SU-DHL-6 (cell line): ENCODE measurements at regions not wholly inside any gene's neighbourhood (a gene's known extent, or its start where the extent isn't known, plus 50 kb on each side); places are given as distances from the start of the nearest gene placed in this dataset.

Experiments
- H2AFZ ChIP-seq: fragments of 200-600 bp; sonication (generic); 2 replicates; pipeline ENCODE4 v1.6.1; 2014; ENCODE audit warnings: low read depth, mild to moderate bottlenecking, moderate library complexity, mixed read lengths, antibody characterized with exemption, low read length; ENCODE audit not compliant: severe bottlenecking
- H3F3A ChIP-seq: fragments of 200-600 bp; shearing (Covaris generic); 2 replicates; pipeline ENCODE4 v1.6.0; 2016; ENCODE audit warnings: antibody characterized with exemption, mild to moderate bottlenecking; ENCODE audit not compliant: insufficient read depth
- H3K27ac ChIP-seq: fragments of 200-600 bp; sonication (generic); 2 replicates; pipeline ENCODE4 v1.5.1; 2016; ENCODE audit warnings: low read depth, mild to moderate bottlenecking, low read length, moderate library complexity, mixed read lengths
- H3K27me3 ChIP-seq: fragments of 200-600 bp; sonication (generic), shearing (Covaris generic); 2 replicates; pipeline ENCODE4 v1.6.0; 2014; ENCODE audit warnings: mild to moderate bottlenecking, low read length
- H3K36me3 ChIP-seq: fragments of 200-600 bp; sonication (generic); 2 replicates; pipeline ENCODE4 v1.6.1; 2014; ENCODE audit warnings: mild to moderate bottlenecking, low read length, mixed read lengths
- H3K4me2 ChIP-seq: fragments of 300-600, 200-600 bp; shearing (Covaris generic), sonication (generic); 2 replicates; pipeline ENCODE4 v1.6.0; 2014; ENCODE audit warnings: low read length, low read depth, mild to moderate bottlenecking; ENCODE audit not compliant: poor library complexity, severe bottlenecking
- H3K4me3 ChIP-seq: fragments of 200-600 bp; sonication (generic); 2 replicates; pipeline ENCODE4 v1.5.1; 2014; ENCODE audit warnings: antibody characterized with exemption, low read length, mild to moderate bottlenecking, mixed read lengths; ENCODE audit not compliant: insufficient read depth, poor library complexity, severe bottlenecking
- H3K79me2 ChIP-seq: fragments of 200-600 bp; sonication (generic); 2 replicates; pipeline ENCODE4 v1.6.1; 2014; ENCODE audit warnings: mild to moderate bottlenecking, low read length, moderate library complexity; ENCODE audit not compliant: insufficient read depth
- H3K9ac ChIP-seq: fragments of 200-600 bp; sonication (generic); 2 replicates; pipeline ENCODE4 v1.7.0; 2014; ENCODE audit warnings: mild to moderate bottlenecking, low read length
- H3K9me2 ChIP-seq: fragments of 200-600 bp; sonication (generic); replicated peaks from 2 replicates; pipeline ENCODE4 v1.6.1; 2014; ENCODE audit warnings: low read length; ENCODE audit not compliant: insufficient read depth
- H3K9me3 ChIP-seq: fragments of 200-600 bp; sonication (generic); 2 replicates; pipeline ENCODE4 v1.6.1; 2014; ENCODE audit warnings: low read length, mixed read lengths; ENCODE audit not compliant: insufficient read depth
- H4K20me1 ChIP-seq: fragments of 200-600 bp; sonication (generic); 2 replicates; pipeline ENCODE4 v1.6.1; 2014; ENCODE audit warnings: low read depth, mild to moderate bottlenecking, antibody characterized with exemption, low read length, moderate library complexity, mixed read lengths
- CTCF ChIP-seq: fragments of 200-600 bp; sonication (generic); IDR thresholded peaks from one replicate; pipeline ENCODE4 v1.5.1; 2017; ENCODE audit warnings: antibody characterized with exemption, mild to moderate bottlenecking, low read length, moderate library complexity; ENCODE audit not compliant: insufficient read depth, poor library complexity, severe bottlenecking
- EZH2phosphoT487 ChIP-seq: fragments of 200-600 bp; sonication (generic), shearing (Covaris generic); conservative IDR thresholded peaks from 2 replicates; pipeline ENCODE4 v1.6.1; 2018; ENCODE audit warnings: mild to moderate bottlenecking, antibody characterized with exemption, low read length, moderate library complexity, mixed read lengths

DNA sequence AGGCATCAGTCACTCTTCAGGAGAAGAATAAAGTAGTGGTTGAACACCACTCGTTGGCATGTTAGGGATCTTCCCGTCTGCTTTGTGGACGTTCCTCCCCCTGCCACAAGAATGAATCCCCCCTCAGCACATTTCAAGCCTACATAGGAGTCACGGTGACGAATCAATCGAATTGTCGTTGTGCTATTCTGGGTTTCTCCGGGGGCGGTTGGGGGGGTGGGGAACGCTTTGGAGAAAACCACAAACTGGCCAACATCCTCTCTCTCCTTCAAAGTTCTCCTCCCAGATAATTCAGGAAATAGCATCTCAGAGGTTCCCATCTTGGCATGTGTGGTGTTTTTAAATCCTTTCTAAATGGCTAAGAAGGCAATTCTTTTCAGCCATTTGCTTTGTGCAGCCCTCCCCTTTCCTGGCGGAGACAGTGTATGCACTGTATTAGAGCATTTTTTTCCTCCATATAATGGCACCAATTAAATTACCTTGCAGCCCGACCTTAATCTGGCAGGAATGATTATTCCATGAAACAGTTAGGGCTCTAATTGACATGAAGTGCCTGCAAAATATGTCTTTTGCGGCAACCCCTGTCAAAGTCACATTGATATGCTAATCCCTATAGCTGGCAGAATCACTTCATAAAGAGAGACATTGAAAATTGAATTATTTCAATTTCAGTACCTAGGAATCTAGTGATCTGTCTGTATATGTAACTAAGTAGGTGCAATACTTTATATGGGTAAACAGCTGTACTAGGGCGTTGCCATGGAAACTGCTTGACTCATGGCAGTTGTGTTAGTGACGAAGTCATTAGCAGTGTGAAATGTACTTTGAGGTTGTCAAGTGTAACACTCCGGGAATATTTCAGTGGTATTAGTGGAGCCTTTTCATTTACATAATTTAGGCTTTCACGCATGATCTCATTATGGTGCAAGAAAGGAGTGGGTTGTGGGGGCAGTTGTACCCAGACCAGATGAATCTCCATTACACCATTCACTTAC, 323.4 kb upstream of the SLC14A2 start:
- TF ChIP-seq EZH2phosphoT487 = no peak
- TF ChIP-seq CTCF = no peak
- Histone ChIP-seq H3K4me3 (no peak overlapping the region), H3K4me2 (no peak overlapping the region)

GRCh38 chr18:45295388-45295787, 319.9 kb upstream of the SLC14A2 start:
- Histone ChIP-seq H3K79me2 (no peaks in the 10 kb centered on the region), H3K36me3 (no peaks in the 10 kb centered on the region)

More for the DNA sequence above, 323.4 kb upstream of the SLC14A2 start:
- Histone ChIP-seq H3F3A (no peaks in the 10 kb centered on the region), H4K20me1 (no peaks in the 10 kb centered on the region), H3K9me2 (no peaks in the 10 kb centered on the region), H3K9me3 (no peaks in the 10 kb centered on the region), H2AFZ (no peak overlapping the region), H3K9ac (no peak overlapping the region), H3K36me3 (no peaks in the 10 kb centered on the region), H3K27ac (no peak overlapping the region), H3K79me2 (no peaks in the 10 kb centered on the region), H3K27me3 (no peaks in the 10 kb centered on the region; the same call in 1 of the 2 replicates)

GRCh38 chr18:45298986-45299385, 316.3 kb upstream of the SLC14A2 start:
- no peak overlapping the region for H2AFZ ChIP-seq
- no peaks in the 10 kb centered on the region for H4K20me1 ChIP-seq
- no peak overlapping the region for H3K4me2 ChIP-seq
- H3K36me3 ChIP-seq = no peaks in the 10 kb centered on the region
- no peak overlapping the region for H3K9ac ChIP-seq
- H3K27ac ChIP-seq = no peak overlapping the region
- H3K9me3 ChIP-seq = no peaks in the 10 kb centered on the region
- no peak for TF ChIP-seq CTCF
- no peak for TF ChIP-seq EZH2phosphoT487
- no peaks in the 10 kb centered on the region for H3K9me2 ChIP-seq
- H3K79me2 ChIP-seq = no peaks in the 10 kb centered on the region
- H3F3A ChIP-seq = no peaks in the 10 kb centered on the region
- no peak overlapping the region for H3K4me3 ChIP-seq
- no peaks in the 10 kb centered on the region for H3K27me3 ChIP-seq

More at GRCh38 chr18:45295388-45295787, 319.9 kb upstream of the SLC14A2 start:
- H3K27ac ChIP-seq = no peak overlapping the region
- H3K4me2 ChIP-seq = no peak overlapping the region
- no peaks in the 10 kb centered on the region for H3K9me3 ChIP-seq
- no peaks in the 10 kb centered on the region for H3F3A ChIP-seq
- H2AFZ ChIP-seq = no peak overlapping the region
- H3K9me2 ChIP-seq = no peaks in the 10 kb centered on the region
- no peaks in the 10 kb centered on the region; the same call in 1 of the 2 replicates for H3K27me3 ChIP-seq
- no peaks in the 10 kb centered on the region for H4K20me1 ChIP-seq
- no peak overlapping the region for H3K9ac ChIP-seq
- no peak overlapping the region for H3K4me3 ChIP-seq
- TF ChIP-seq CTCF (no peak), EZH2phosphoT487 (no peak)
